Neural cell (in vitro differentiated cells): ENCODE measurements at regions not wholly inside any gene's neighbourhood (a gene's known extent, or its start where the extent isn't known, plus 50 kb on each side); places are given as distances from the start of the nearest gene placed in this dataset.

Experiments used
- H2AFZ ChIP-seq: fragments of 200-600, 300-800 bp; sonication (generic), shearing (Covaris generic); 2 replicates; pipeline ENCODE4 v1.6.0; 2014; ENCODE audit warnings: low read depth, mild to moderate bottlenecking, antibody characterized with exemption, low read length, moderate library complexity
- H3F3A ChIP-seq: fragments of 200-600 bp; shearing (Covaris generic); 2 replicates; pipeline ENCODE4 v1.6.1; 2016; ENCODE audit warnings: mild to moderate bottlenecking, moderate library complexity, mixed read lengths, antibody characterized with exemption, low read length; ENCODE audit not compliant: insufficient read depth, poor library complexity, severe bottlenecking
- H3K27ac ChIP-seq: fragments of 200-600, 300-800 bp; sonication (generic), shearing (Covaris generic); 2 replicates; pipeline ENCODE4 v1.5.1; 2014; ENCODE audit warnings: mild to moderate bottlenecking, low read length, moderate library complexity
- H3K27me3 ChIP-seq: fragments of 300-800, 200-600 bp; sonication (generic), shearing (Covaris generic); 2 replicates; pipeline ENCODE4 v1.6.0; 2014; ENCODE audit warnings: mild to moderate bottlenecking, low read depth, low read length, moderate library complexity; ENCODE audit not compliant: insufficient read depth
- H3K36me3 ChIP-seq: fragments of 300-800, 200-600 bp; sonication (generic), shearing (Covaris generic); 2 replicates; pipeline ENCODE4 v1.5.1; 2014; ENCODE audit warnings: mild to moderate bottlenecking, antibody characterized with exemption, low read length, moderate library complexity; ENCODE audit not compliant: insufficient read depth
- H3K4me2 ChIP-seq: fragments of 300-800, 200-600 bp; sonication (generic), shearing (Covaris generic); 2 replicates; pipeline ENCODE4 v1.6.0; 2014; ENCODE audit warnings: mild to moderate bottlenecking, low read length
- H3K4me3 ChIP-seq: fragments of 300-800, 200-600 bp; sonication (generic), shearing (Covaris generic); 2 replicates; pipeline ENCODE4 v1.5.1; 2014; ENCODE audit warnings: mild to moderate bottlenecking, low read length, moderate library complexity
- H3K79me2 ChIP-seq: fragments of 200-600 bp; shearing (Covaris generic); replicated peaks from 2 replicates; pipeline ENCODE4 v1.6.0; 2014; ENCODE audit warnings: mild to moderate bottlenecking, low read length, moderate library complexity; ENCODE audit not compliant: insufficient read depth
- H3K9ac ChIP-seq: fragments of 300-800, 200-600 bp; sonication (generic), shearing (Covaris generic); 2 replicates; pipeline ENCODE4 v1.6.1; 2016; ENCODE audit warnings: mild to moderate bottlenecking, low read length, mixed read lengths
- H3K9me2 ChIP-seq: fragments of 200-600 bp; shearing (Covaris generic); 2 replicates; pipeline ENCODE4 v1.6.1; 2016; ENCODE audit warnings: mild to moderate bottlenecking, low read length, mixed read lengths; ENCODE audit not compliant: insufficient read depth
- H3K9me3 ChIP-seq: fragments of 200-600, 300-800 bp; sonication (generic), shearing (Covaris generic); 2 replicates; pipeline ENCODE4 v1.6.1; 2016; ENCODE audit warnings: mild to moderate bottlenecking, mixed run types, low read length, moderate library complexity, mixed read lengths
- H4K20me1 ChIP-seq: fragments of 200-600 bp; shearing (Covaris generic); 2 replicates; pipeline ENCODE4 v1.6.1; 2016; ENCODE audit warnings: mild to moderate bottlenecking, mixed run types; ENCODE audit not compliant: insufficient read depth
- CTCF ChIP-seq: fragments of 450-650 bp; IDR thresholded peaks from 2 replicates; pipeline ENCODE4 v1.5.1; 2014; ENCODE audit warnings: antibody characterized with exemption, mild to moderate bottlenecking, moderate library complexity; ENCODE audit not compliant: poor library complexity, severe bottlenecking
- EP300 ChIP-seq: fragments of 450-650 bp; conservative IDR thresholded peaks from 2 replicates; pipeline ENCODE4 v1.6.1; 2014; ENCODE audit warnings: antibody characterized with exemption, mild to moderate bottlenecking, moderate library complexity; ENCODE audit not compliant: poor library complexity, severe bottlenecking
- EZH2 ChIP-seq: fragments of 200-600, 300-800 bp; shearing (Covaris generic), sonication (generic); IDR thresholded peaks from 2 replicates; pipeline ENCODE4 v1.6.1; 2014; ENCODE audit warnings: antibody characterized with exemption, low read length, borderline replicate concordance, mild to moderate bottlenecking; ENCODE audit not compliant: insufficient read depth, poor library complexity, severe bottlenecking
- MXI1 ChIP-seq: fragments of 450-650 bp; conservative IDR thresholded peaks from 2 replicates; pipeline ENCODE4 v1.6.1; 2014; ENCODE audit warnings: antibody characterized with exemption, mild to moderate bottlenecking; ENCODE audit not compliant: poor library complexity, severe bottlenecking
- POLR2AphosphoS5 ChIP-seq: IDR thresholded peaks from 2 replicates; pipeline ENCODE4 v1.6.1; 2012
- RAD21 ChIP-seq: fragments of 450-650 bp; conservative IDR thresholded peaks from 2 replicates; pipeline ENCODE4 v1.6.1; 2014; ENCODE audit warnings: antibody characterized with exemption, mild to moderate bottlenecking, moderate library complexity
- REST ChIP-seq: IDR thresholded peaks from 2 replicates; pipeline ENCODE4 v1.6.1; 2012; ENCODE audit warnings: borderline replicate concordance
- SMC3 ChIP-seq: fragments of 450-650 bp; conservative IDR thresholded peaks from 2 replicates; pipeline ENCODE4 v1.6.1; 2014; ENCODE audit warnings: antibody characterized with exemption, mild to moderate bottlenecking, moderate library complexity; ENCODE audit not compliant: poor library complexity
- TAF1 ChIP-seq: IDR thresholded peaks from 2 replicates; pipeline ENCODE4 v1.6.1; 2012; ENCODE audit warnings: low read depth

- Histone ChIP-seq H3K9ac (no peak overlapping the region), H3K9me3 (no peaks in the 10 kb centered on the region)
- no peak for TF ChIP-seq MXI1
These were observed 259.2 kb downstream of the SH3BP4 start for GRCh38 chr2:235211056-235211455.

GRCh38 chr2:235212501-235213158 is 260.8 kb downstream of the SH3BP4 start:
- Histone ChIP-seq H3F3A (peaks cover 3% of the 10 kb centered on the region), H3K79me2 (no peaks in the 10 kb centered on the region), H3K27me3 (no peaks in the 10 kb centered on the region), H3K9ac (no peak overlapping the region), H3K9me2 (no peaks in the 10 kb centered on the region), H3K9me3 (no peaks in the 10 kb centered on the region), H3K4me3 (no peak overlapping the region), H2AFZ (no peak overlapping the region), H3K27ac (no peak overlapping the region), H3K36me3 (no peaks in the 10 kb centered on the region), H3K4me2 (no peak overlapping the region), H4K20me1 (no peaks in the 10 kb centered on the region)
- TF ChIP-seq MXI1 (no peak), SMC3 (no peak), CTCF (no peak), POLR2AphosphoS5 (no peak), EP300 (no peak), REST (no peak), EZH2 (no peak), TAF1 (no peak), RAD21 (no peak)

More at GRCh38 chr2:235211056-235211455, 259.2 kb downstream of the SH3BP4 start:
- H3K36me3 ChIP-seq, result no peaks in the 10 kb centered on the region
- no peaks in the 10 kb centered on the region for H3K27me3 ChIP-seq
- H3K9me2 ChIP-seq, result no peaks in the 10 kb centered on the region
- no peak overlapping the region for H3K4me2 ChIP-seq
- H3K27ac ChIP-seq, result no peak overlapping the region
- no peak overlapping the region for H2AFZ ChIP-seq
- no peaks in the 10 kb centered on the region for H4K20me1 ChIP-seq
- H3K79me2 ChIP-seq, result no peaks in the 10 kb centered on the region
- no peak overlapping the region for H3K4me3 ChIP-seq
- peaks cover 3% of the 10 kb centered on the region for H3F3A ChIP-seq
